Neural cell (in vitro differentiated cells): ENCODE measurements at regions not wholly inside any gene's neighbourhood (a gene's known extent, or its start where the extent isn't known, plus 50 kb on each side); places are given as distances from the start of the nearest gene placed in this dataset.
"Not testable (repeated sequence)": the region's sequence is repeated elsewhere in the genome, so short reads cannot be mapped to it uniquely, and the experiment has no call there.

ENCODE experiments used
- H2AFZ ChIP-seq: fragments of 200-600, 300-800 bp; sonication (generic), shearing (Covaris generic); 2 replicates; pipeline ENCODE4 v1.6.0; 2014; ENCODE audit warnings: low read depth, mild to moderate bottlenecking, antibody characterized with exemption, low read length, moderate library complexity
- H3F3A ChIP-seq: fragments of 200-600 bp; shearing (Covaris generic); 2 replicates; pipeline ENCODE4 v1.6.1; 2016; ENCODE audit warnings: mild to moderate bottlenecking, moderate library complexity, mixed read lengths, antibody characterized with exemption, low read length; ENCODE audit not compliant: insufficient read depth, poor library complexity, severe bottlenecking
- H3K27ac ChIP-seq: fragments of 200-600, 300-800 bp; sonication (generic), shearing (Covaris generic); 2 replicates; pipeline ENCODE4 v1.5.1; 2014; ENCODE audit warnings: mild to moderate bottlenecking, low read length, moderate library complexity
- H3K27me3 ChIP-seq: fragments of 300-800, 200-600 bp; sonication (generic), shearing (Covaris generic); 2 replicates; pipeline ENCODE4 v1.6.0; 2014; ENCODE audit warnings: mild to moderate bottlenecking, low read depth, low read length, moderate library complexity; ENCODE audit not compliant: insufficient read depth
- H3K36me3 ChIP-seq: fragments of 300-800, 200-600 bp; sonication (generic), shearing (Covaris generic); 2 replicates; pipeline ENCODE4 v1.5.1; 2014; ENCODE audit warnings: mild to moderate bottlenecking, antibody characterized with exemption, low read length, moderate library complexity; ENCODE audit not compliant: insufficient read depth
- H3K4me2 ChIP-seq: fragments of 300-800, 200-600 bp; sonication (generic), shearing (Covaris generic); 2 replicates; pipeline ENCODE4 v1.6.0; 2014; ENCODE audit warnings: mild to moderate bottlenecking, low read length
- H3K4me3 ChIP-seq: fragments of 300-800, 200-600 bp; sonication (generic), shearing (Covaris generic); 2 replicates; pipeline ENCODE4 v1.5.1; 2014; ENCODE audit warnings: mild to moderate bottlenecking, low read length, moderate library complexity
- H3K79me2 ChIP-seq: fragments of 200-600 bp; shearing (Covaris generic); replicated peaks from 2 replicates; pipeline ENCODE4 v1.6.0; 2014; ENCODE audit warnings: mild to moderate bottlenecking, low read length, moderate library complexity; ENCODE audit not compliant: insufficient read depth
- H3K9ac ChIP-seq: fragments of 300-800, 200-600 bp; sonication (generic), shearing (Covaris generic); 2 replicates; pipeline ENCODE4 v1.6.1; 2016; ENCODE audit warnings: mild to moderate bottlenecking, low read length, mixed read lengths
- H3K9me2 ChIP-seq: fragments of 200-600 bp; shearing (Covaris generic); 2 replicates; pipeline ENCODE4 v1.6.1; 2016; ENCODE audit warnings: mild to moderate bottlenecking, low read length, mixed read lengths; ENCODE audit not compliant: insufficient read depth
- H3K9me3 ChIP-seq: fragments of 200-600, 300-800 bp; sonication (generic), shearing (Covaris generic); 2 replicates; pipeline ENCODE4 v1.6.1; 2016; ENCODE audit warnings: mild to moderate bottlenecking, mixed run types, low read length, moderate library complexity, mixed read lengths
- H4K20me1 ChIP-seq: fragments of 200-600 bp; shearing (Covaris generic); 2 replicates; pipeline ENCODE4 v1.6.1; 2016; ENCODE audit warnings: mild to moderate bottlenecking, mixed run types; ENCODE audit not compliant: insufficient read depth
- CTCF ChIP-seq: fragments of 450-650 bp; IDR thresholded peaks from 2 replicates; pipeline ENCODE4 v1.5.1; 2014; ENCODE audit warnings: antibody characterized with exemption, mild to moderate bottlenecking, moderate library complexity; ENCODE audit not compliant: poor library complexity, severe bottlenecking
- EP300 ChIP-seq: fragments of 450-650 bp; conservative IDR thresholded peaks from 2 replicates; pipeline ENCODE4 v1.6.1; 2014; ENCODE audit warnings: antibody characterized with exemption, mild to moderate bottlenecking, moderate library complexity; ENCODE audit not compliant: poor library complexity, severe bottlenecking
- EZH2 ChIP-seq: fragments of 200-600, 300-800 bp; shearing (Covaris generic), sonication (generic); IDR thresholded peaks from 2 replicates; pipeline ENCODE4 v1.6.1; 2014; ENCODE audit warnings: antibody characterized with exemption, low read length, borderline replicate concordance, mild to moderate bottlenecking; ENCODE audit not compliant: insufficient read depth, poor library complexity, severe bottlenecking
- MXI1 ChIP-seq: fragments of 450-650 bp; conservative IDR thresholded peaks from 2 replicates; pipeline ENCODE4 v1.6.1; 2014; ENCODE audit warnings: antibody characterized with exemption, mild to moderate bottlenecking; ENCODE audit not compliant: poor library complexity, severe bottlenecking
- POLR2AphosphoS5 ChIP-seq: IDR thresholded peaks from 2 replicates; pipeline ENCODE4 v1.6.1; 2012
- RAD21 ChIP-seq: fragments of 450-650 bp; conservative IDR thresholded peaks from 2 replicates; pipeline ENCODE4 v1.6.1; 2014; ENCODE audit warnings: antibody characterized with exemption, mild to moderate bottlenecking, moderate library complexity
- REST ChIP-seq: IDR thresholded peaks from 2 replicates; pipeline ENCODE4 v1.6.1; 2012; ENCODE audit warnings: borderline replicate concordance
- SMC3 ChIP-seq: fragments of 450-650 bp; conservative IDR thresholded peaks from 2 replicates; pipeline ENCODE4 v1.6.1; 2014; ENCODE audit warnings: antibody characterized with exemption, mild to moderate bottlenecking, moderate library complexity; ENCODE audit not compliant: poor library complexity
- TAF1 ChIP-seq: IDR thresholded peaks from 2 replicates; pipeline ENCODE4 v1.6.1; 2012; ENCODE audit warnings: low read depth

- H2AFZ ChIP-seq: no peak overlapping the region
- no peaks in the 10 kb centered on the region for H4K20me1 ChIP-seq
- H3K27me3 ChIP-seq: no peaks in the 10 kb centered on the region
- TF ChIP-seq RAD21 (no peak), TAF1 (no peak), CTCF (no peak), EP300 (no peak), POLR2AphosphoS5 (no peak), MXI1 (no peak), SMC3 (no peak), EZH2 (no peak), REST (no peak)
- no peaks in the 10 kb centered on the region for H3K9me3 ChIP-seq
- H3K9me2 ChIP-seq: no peaks in the 10 kb centered on the region
- H3K36me3 ChIP-seq: no peaks in the 10 kb centered on the region
- no peaks in the 10 kb centered on the region for H3F3A ChIP-seq
- no peak overlapping the region for H3K4me3 ChIP-seq
- H3K79me2 ChIP-seq: no peaks in the 10 kb centered on the region
- no peak overlapping the region for H3K9ac ChIP-seq
- no peak overlapping the region for H3K4me2 ChIP-seq
- H3K27ac ChIP-seq: no peak overlapping the region
Observed at GRCh38 chr10:36416513-36416912, 708.9 kb upstream of the ANKRD30A start.

GRCh38 chr10:36412942-36413341 is 712.5 kb upstream of the ANKRD30A start:
- H3K27ac ChIP-seq: no peak overlapping the region
- H4K20me1 ChIP-seq: no peaks in the 10 kb centered on the region
- H3K4me3 ChIP-seq: no peak overlapping the region
- H3F3A ChIP-seq: no peaks in the 10 kb centered on the region
- H3K36me3 ChIP-seq: no peaks in the 10 kb centered on the region
- no peak overlapping the region for H3K4me2 ChIP-seq
- H3K9me3 ChIP-seq: no peaks in the 10 kb centered on the region
- no peaks in the 10 kb centered on the region for H3K9me2 ChIP-seq
- no peaks in the 10 kb centered on the region for H3K79me2 ChIP-seq
- no peaks in the 10 kb centered on the region for H3K27me3 ChIP-seq
- no peak overlapping the region for H3K9ac ChIP-seq
- no peak overlapping the region for H2AFZ ChIP-seq
- TF ChIP-seq REST (no peak), CTCF (no peak), POLR2AphosphoS5 (no peak), EP300 (no peak), SMC3 (no peak), TAF1 (no peak), MXI1 (no peak), EZH2 (no peak), RAD21 (no peak)

- H3K4me3 ChIP-seq, H3K9me2 ChIP-seq, H3K27ac ChIP-seq, H3K27me3 ChIP-seq, H3K79me2 ChIP-seq, H3K4me2 ChIP-seq, H3K36me3 ChIP-seq, H3K9ac ChIP-seq, H3F3A ChIP-seq, H4K20me1 ChIP-seq, H3K9me3 ChIP-seq, H2AFZ ChIP-seq: not testable (repeated sequence)
Observed at GRCh38 chr10:36400238-36400637, 725.2 kb upstream of the ANKRD30A start.
